GM19025 (cell line): ENCODE measurements at regions not wholly inside any gene's neighbourhood (a gene's known extent, or its start where the extent isn't known, plus 50 kb on each side); places are given as distances from the start of the nearest gene placed in this dataset.
"Not testable (repeated sequence)": the region's sequence is repeated elsewhere in the genome, so short reads cannot be mapped to it uniquely, and the experiment has no call there.

Source experiments
- ATAC-seq: cut with Tn5 transposase; IDR thresholded peaks from one replicate; pipeline ENCODE4 v1.9.1; 2021; ENCODE audit warnings: mild to moderate bottlenecking, low read depth, moderate library complexity; ENCODE audit not compliant: unreplicated experiment

DNA sequence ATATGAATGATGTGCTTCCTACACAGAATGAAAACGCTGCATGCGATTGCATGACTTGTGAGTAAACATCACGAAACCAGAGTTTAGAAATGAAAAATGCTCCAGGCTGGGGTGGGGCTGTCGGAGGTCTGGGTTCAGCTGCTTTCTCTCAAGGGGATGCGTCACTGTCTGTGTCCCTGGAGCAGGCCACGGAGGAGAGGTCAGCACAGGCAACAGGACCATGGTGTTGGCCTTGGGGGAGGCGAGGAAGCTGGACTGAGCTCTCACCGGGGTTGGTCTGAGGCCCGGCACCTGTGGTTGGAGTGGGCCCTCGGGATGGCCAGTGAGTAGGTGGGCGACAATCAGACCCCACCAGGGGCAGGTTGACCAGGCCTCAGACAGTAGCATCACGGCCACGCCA, 89.0 kb upstream of the TMEM18 start:
- ATAC-seq, result no peak

DNA sequence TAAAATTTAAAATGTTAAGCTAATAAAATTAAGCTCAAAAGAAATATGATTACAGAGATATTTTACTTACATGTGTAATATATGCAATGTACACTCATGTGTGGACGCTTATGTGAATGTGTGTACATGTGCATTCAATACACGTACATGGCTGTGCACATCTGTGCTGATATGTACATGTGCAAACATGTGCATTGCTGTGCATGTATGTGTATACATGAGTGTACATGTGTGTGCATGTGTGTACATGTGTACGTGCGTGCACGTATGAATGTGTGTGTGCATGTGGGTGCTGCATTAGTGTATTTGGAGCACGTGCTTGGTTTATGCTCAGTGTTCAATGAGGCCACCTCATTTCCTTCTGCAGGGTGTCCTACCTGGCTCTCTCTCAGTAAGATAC, 88.2 kb upstream of the TMEM18 start:
- no peak for ATAC-seq

DNA sequence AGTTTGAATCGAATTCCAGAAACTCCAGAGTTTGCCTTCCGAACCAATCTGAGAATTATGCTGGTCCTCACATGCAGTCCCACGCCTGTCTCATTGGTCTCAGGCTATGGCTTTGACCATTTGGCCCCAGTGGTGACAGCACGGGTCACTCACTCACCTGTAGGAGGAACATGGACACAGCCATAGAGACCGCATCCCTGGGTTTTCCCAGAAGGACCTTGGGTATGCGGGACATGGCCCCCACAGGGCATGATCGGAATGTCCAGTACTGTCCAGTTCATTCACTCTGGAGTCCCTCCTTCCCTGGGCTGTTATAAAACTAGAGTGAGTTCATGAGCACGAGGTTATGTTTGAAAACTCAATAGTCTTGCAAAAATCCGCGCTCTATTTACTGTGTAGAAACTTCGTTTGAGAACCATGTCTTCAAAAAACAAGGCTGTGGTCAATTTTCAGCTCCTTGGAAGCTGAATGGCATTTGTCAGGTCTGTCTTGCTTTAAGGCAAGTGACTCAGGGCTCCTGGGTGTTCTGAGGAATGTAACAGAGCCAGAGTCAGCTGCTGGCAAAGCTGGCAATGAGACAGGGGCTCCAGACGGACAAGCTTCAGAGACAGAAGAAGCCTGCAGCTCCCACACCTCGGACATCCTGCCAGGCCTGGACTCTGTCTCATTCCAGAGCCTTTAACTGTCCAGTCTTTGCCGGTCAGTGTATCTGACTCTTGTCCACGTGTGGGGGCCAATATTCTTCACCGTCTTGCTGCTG, 86.7 kb upstream of the TMEM18 start:
- ATAC-seq, result no peak

DNA sequence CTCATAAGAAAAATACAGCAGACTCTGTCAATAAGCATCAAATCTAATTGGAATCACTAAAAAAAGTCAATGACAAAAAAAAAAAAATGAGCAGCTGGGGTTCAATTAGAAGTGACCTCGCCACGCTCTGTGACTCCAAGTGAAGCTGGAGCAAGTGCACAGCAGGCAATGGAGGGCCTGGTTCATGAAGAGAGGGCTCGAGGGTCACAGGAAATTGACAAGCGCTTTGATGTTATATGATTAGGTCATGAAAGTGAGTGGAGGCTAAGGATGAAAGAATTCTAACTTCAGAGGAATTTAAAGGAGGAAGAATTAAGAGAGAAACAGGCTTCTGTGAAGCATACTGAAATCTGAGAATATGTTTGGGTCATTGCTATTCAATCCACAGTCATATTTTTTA, 85.4 kb upstream of the TMEM18 start:
- ATAC-seq, result no peak

GRCh38 chr2:761384-761783, 84.2 kb upstream of the TMEM18 start:
- ATAC-seq, result no peak

GRCh38 chr2:760001-760400, 82.8 kb upstream of the TMEM18 start:
- no peak for ATAC-seq

DNA sequence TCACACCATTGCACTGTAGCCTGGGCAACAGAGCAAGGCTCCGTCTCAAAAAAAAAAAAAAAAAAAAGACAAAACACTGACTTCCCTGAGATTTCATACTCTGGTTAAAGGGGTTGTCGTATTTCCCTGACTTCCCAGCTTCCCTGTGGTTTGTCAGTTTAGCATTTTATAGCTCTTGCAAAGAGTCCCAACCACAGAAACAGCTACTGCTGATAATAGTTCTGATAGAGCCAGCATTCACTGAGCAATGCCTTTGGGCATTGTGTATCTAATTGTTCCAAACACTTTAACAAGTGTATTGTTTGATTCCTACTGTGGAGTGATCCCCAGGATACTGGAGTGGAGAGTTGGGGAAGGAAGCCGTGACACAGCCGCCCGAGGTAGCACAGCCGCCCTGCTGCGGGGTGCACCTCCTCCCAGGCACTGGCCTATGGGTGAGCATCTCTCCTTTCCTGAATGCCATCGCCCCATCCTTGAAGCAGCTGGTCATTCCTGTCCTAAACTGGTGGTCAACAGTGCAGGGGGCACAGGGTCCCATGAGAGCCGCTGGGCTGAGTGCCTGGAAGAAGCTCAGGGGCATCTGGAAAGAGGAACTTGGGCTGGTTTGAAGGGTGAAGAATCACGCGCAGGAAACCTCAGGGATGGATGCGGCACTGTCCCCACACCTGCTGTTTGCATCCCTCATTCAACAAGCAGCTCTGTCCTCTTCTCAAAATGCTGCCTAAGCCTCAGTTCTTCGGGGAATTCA, 81.0 kb upstream of the TMEM18 start:
- ATAC-seq, result no peak

DNA sequence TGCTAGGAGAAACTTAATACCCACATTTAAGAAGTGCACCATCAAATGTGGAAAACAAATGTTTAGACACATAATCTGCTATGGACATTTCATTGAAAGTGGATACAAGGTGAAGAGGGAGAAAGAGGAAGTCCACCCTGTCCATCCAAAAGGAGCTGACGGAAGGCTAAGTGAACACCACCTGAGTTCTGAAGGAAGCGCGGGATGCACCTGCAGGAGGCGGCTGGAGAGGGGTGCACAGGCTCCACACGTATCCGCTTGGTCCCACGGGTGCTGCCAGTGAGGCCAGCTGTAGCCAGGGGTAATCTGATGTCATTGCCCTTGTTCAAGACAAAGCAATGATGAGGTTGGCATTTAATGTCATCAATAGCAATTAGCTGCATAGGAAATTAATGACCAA, 75.9 kb upstream of the TMEM18 start:
- ATAC-seq, result no peak

- ATAC-seq, result no peak
Measured at GRCh38 chr2:751474-751873, 74.3 kb upstream of the TMEM18 start.

DNA sequence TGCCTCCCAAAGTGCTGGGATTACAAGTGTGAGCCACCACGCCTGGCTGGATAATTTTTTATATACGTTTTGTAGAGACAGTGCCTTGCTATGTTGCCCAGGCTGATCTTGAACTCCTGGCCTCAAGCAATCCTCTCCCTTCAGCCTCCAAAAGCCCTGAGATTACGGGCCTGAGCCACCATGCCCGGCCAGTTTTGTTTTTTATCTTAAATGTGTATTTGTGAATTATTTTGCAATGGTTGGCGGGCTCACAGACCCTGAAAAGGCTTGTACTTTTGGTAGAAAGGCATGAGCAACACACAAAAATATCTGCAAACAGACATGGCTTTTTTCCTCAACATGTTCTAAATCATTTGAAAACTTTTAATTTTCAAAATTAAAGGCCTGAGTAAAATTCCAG, 73.4 kb upstream of the TMEM18 start:
- no peak for ATAC-seq

DNA sequence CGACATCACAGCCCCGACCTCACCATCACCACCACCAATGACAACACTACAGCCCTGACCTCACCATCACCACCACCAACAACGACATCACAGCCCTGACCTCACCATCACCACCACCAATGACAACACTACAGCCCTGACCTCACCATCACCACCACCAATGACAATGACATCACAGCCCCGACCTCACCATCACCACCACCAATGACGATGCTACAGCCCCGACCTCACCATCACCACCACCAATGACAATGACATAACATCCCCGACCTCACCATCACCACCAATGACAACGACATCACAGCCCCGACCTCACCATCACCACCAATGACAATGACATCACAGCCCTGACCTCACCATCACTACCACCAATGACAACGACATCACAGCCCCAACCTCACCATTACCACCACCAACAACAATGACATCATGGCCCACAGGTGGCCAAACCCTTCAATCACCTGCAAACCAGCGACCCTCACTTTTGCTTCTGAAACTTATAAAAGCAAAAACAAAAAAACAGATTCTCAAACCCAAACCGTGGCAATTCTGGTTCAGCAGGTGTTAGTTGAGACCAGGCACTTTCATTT, 70.7 kb upstream of the TMEM18 start:
- no peak for ATAC-seq

DNA sequence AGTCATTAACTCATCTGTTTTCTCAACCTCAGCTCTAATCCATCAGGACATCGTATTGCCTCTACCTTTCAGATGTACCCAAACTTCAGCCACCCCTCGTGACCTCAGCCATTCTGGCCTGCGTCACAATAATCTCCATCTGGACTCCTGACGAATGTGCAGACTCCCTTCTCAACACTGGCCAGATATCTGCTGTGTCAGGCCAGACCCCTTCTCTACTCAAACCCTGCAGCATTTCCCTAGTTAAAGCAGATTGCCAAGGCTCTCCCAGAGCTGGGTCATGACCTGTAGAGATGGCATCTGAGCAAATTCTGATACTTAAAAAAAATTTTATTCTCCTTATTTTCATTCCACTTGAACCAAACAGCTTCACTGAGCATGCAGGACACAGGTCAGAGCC, 69.5 kb upstream of the TMEM18 start:
- ATAC-seq, result no peak

DNA sequence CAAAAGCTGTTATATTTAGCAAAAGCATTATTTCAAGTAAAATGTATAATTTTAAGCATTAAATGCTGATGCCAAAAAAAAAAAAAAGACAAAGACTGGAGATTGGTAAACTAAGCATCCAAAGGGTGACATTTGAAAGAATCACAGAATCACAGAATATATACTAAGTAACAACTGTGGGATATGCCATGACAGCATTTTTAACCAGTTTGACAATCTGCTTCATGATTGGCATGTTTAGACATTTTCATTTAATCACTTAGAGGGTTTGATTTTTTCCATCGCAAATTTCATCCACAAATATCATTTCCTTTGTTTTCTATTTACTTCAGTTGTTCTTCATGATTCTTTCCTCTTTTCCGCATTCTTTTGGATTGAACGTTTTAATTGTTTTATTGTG, 66.9 kb upstream of the TMEM18 start:
- ATAC-seq, result no peak

GRCh38 chr2:742221-742620, 65.0 kb upstream of the TMEM18 start:
- no peak for ATAC-seq

- ATAC-seq, result no peak
Measured at GRCh38 chr2:741195-741496, 63.9 kb upstream of the TMEM18 start.

DNA sequence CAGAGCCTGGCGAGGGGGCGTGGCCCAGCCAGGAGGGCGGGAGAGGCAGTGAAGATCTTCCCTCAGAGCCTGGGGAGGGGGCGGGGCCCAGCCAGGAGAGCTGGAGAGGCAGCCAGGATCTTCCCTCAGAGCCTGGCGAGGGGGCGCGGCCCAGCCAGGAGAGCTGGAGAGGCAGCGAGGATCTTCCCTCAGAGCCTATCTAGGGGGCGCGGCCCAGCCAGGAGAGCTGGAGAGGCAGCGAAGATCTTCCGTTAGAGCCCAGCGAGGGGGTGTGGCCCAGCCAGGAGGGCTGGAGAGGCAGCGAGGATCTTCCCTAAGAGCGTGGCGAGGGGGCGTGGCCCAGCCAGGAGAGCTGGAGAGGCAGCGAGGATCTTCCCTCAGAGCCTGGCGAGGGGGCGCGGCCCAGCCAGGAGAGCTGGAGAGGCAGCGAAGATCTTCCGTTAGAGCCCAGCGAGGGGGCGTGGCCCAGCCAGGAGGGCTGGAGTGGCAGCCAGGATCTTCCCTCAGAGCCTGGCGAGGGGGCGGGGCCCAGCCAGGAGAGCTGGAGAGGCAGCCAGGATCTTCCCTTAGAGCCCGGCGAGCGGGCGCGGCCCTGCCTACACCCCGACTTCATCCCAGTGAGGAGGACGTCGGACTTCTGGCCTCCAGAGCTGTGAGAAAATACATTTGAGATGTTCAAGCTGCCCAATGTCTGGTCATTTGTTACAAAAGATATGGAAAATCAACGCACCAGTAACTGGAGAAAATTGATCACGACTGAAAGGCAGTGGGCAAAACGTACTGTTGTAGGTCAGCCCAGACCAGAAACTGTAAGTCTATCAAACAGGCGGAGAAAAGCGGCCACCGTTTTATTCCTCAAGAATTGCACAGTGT, 63.4 kb upstream of the TMEM18 start:
- not testable (repeated sequence) for ATAC-seq

GRCh38 chr2:739864-740321, 62.7 kb upstream of the TMEM18 start:
- not testable (repeated sequence) for ATAC-seq

DNA sequence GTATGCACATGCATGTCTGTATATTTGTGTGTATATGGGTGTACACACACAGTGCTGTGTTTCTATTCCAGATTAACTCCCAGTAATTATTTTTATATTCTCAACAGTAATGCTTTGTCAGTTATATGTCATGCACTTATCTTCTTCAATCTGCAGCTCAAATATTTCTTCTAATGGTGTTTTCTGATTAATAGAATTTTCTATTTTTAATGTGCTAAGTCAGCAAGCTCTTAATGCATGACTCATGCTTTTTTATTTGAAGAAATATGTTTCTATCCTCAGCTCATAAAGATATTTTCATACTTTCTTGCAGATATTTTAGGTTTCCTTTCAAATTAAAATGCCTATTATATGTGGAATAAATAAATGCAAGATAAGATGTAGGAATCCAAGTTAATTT, 59.7 kb upstream of the TMEM18 start:
- no peak for ATAC-seq

- no peak for ATAC-seq
Measured at GRCh38 chr2:735670-736218, 58.5 kb upstream of the TMEM18 start.

DNA sequence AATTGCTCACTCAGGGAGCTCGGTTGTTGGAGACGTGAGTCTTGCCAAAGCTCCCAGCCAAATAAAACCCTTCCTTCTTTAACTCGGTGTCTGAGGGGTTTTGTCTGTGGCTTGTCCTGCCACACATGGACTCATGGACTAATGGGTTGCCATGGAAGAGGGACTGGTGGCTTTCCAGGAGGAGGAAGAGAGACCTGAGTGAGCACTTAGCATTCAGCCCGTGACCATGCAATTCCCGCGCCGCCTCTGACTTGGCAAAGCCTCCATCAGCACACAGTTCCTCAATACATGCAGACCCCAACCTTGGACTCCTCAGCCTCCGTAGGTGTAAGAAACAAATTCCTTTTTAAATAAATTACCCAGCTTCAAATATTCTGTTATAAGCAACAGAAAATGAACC, 57.3 kb upstream of the TMEM18 start:
- no peak for ATAC-seq

- ATAC-seq, result no peak
Measured at GRCh38 chr2:733495-733894, 56.3 kb upstream of the TMEM18 start.
